ENCODE measurements at regions not wholly inside any gene's neighbourhood (a gene's known extent, or its start where the extent isn't known, plus 50 kb on each side); places are given as distances from the start of the nearest gene placed in this dataset.
"Not testable (repeated sequence)": the region's sequence is repeated elsewhere in the genome, so short reads cannot be mapped to it uniquely, and the experiment has no call there.

DNA sequence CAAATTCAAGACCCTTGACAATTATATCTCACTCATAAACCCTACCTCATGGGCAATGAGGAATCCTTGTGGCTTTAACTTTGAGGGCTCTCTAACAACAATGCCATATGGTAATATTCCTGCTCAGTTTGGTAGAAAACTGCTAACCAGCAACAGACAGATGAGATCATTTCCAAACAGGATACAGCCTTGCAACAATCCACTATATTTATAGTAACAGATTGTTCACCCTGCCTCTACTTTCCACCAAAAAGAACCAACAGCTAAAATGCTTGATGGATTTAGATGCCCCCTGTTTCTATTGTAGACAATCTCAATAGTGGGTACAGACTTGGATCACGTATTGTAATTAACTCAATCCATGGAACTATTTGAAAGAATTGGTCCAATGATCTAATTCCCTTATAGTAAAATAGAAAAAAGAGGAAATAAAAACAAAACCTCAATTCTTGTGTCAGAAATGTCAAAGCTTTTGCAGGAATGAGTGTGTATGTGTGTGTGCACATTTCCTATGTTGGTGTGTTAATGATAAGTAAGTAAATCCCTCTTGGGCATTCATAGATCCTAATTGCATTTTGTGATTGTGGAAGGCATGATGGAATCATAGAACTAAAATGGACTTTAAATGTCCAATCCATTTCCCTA, 100.0 kb upstream of the EDEM3 start:
- peak; percentile 43 for DNase-seq (ENCODE audit: low read depth)

DNA sequence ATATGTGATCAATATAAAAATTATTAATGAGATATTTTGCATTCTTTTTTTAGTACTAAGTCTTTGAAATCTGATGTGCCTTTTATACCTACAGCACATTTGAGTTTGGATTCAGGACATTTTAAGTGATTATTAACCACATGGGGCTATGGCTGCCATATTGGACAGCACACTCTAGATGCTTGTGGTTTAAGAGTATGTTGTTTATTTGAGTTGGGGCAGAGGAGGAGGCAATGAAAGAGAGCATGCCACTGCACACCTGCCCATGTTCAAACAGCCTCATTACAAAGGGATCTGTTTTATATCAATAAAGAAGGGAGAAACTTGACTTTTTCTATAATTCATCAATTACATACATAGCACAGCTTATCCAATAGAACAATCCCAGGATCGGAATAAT, 99.4 kb upstream of the EDEM3 start:
- DNase-seq (ENCODE audit: low read depth) = no peak

DNA sequence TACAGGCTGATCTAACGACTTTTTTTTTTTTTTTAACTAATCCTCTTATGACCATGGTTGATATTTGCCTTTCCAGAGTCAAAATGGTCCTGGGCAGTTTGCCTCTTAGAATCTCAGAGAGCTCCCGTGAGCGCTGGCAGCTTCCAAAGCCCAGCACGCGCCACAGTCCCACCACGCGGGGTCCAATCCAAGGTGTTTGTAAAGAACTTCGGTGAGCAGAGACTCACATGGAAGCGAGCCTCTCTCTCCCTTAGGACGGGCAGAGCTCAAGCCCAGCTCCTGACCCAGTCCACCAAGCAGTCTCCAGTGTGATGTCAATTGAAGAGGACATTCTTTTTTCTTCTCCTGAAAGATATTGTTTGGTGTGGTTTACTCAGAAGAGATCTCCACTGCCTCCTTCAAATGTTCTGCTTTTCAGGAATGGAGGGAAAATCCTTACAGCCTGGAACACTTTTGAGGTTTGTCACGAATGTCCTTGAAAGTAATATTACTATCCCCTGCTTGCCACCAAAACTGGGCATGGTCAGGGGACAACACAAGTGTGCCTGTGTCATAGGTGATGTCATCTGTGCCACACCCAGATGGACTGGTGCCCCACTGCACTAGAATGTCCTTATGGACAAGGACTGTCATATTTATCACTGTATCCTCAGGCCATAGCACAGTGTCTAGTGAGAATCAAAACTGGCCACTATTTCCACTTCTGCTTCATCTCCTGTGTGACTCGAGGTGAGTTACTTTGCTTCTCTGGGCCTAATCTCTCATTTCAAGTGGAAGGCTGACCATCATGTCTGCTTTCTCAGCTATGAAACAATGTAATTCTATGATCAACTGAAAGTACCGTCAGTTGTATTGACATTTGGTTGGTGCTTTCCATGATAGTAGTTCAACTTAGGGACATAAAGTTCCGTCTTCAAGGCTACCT, 97.4 kb upstream of the EDEM3 start:
- DNase-seq (ENCODE audit: low read depth) = no peak

DNA sequence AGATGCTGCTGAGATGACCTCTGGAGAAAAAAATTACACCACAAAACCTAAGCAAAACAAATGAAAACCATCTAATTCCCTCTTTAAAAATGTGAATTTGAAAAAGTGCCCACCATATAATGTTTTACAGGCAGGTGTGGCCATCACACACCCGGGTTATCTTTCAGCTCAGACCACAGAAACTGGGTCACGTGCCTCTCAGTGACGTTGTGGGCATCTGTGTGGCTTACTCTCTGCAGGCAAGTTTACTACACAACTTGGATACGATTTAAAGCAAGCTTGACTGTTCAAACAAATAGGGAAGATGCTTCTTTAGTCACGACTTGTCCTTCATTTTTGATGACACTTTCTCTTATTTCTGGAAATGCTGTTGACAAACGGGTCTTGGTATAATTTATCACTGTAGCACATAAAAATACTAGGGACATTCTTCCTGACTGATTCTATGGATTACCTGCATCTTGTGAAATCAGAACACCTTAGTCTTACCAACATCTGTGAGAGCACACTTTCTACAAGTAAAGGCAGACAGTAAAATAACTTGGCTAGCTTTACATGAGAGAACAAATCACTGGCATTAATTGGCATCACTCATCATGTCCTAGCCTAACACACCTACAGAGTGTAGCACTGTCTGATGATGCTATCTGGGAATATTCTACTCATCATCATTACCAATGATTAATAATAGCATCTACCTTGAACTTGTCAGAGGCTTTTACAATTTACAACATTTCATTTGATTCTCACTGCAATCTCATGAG, 89.3 kb upstream of the EDEM3 start:
- DNase-seq (ENCODE audit: low read depth) = no peak

DNA sequence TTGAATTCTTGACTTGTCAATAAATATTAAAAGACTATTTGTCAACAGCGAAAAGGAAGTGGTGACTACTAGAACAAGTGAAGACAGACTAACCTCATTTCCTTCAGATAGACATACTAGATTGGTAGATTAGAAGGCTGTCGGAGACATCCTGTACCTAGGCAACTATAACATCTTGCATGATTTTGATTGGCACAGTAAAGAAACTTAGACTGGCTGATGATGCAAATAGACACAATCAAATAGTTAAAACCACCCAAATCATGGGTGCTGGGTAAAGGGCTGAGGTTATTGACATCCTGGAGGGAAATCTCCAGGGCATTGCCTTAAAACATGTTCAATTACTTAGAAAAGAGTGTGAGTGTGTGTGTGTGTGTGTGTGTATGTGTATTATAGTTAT, 85.9 kb upstream of the EDEM3 start:
- DNase-seq (ENCODE audit: low read depth) = no peak

DNA sequence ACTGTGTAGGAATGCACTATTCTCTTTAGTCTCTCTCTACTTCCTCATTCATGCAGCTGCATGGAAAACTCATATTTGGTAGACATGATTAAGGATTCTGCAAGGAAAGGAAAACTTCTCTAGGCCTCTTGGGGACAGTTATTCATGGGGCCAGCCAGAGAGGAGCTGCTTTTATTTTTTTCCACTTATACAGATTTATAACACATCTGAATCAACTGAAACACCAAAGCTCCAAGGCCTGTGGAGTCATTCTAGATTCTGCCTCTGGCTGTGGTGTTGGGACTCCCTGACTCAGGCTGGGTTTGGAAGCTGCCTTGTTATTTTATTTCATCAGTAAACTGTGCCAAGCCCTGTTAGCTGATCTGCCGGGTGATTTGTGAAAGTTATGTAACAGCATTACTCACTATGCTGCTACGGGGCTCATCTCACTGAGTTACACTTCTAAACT, 83.9 kb upstream of the EDEM3 start:
- peak; percentile 64 for DNase-seq (ENCODE audit: low read depth)

DNA sequence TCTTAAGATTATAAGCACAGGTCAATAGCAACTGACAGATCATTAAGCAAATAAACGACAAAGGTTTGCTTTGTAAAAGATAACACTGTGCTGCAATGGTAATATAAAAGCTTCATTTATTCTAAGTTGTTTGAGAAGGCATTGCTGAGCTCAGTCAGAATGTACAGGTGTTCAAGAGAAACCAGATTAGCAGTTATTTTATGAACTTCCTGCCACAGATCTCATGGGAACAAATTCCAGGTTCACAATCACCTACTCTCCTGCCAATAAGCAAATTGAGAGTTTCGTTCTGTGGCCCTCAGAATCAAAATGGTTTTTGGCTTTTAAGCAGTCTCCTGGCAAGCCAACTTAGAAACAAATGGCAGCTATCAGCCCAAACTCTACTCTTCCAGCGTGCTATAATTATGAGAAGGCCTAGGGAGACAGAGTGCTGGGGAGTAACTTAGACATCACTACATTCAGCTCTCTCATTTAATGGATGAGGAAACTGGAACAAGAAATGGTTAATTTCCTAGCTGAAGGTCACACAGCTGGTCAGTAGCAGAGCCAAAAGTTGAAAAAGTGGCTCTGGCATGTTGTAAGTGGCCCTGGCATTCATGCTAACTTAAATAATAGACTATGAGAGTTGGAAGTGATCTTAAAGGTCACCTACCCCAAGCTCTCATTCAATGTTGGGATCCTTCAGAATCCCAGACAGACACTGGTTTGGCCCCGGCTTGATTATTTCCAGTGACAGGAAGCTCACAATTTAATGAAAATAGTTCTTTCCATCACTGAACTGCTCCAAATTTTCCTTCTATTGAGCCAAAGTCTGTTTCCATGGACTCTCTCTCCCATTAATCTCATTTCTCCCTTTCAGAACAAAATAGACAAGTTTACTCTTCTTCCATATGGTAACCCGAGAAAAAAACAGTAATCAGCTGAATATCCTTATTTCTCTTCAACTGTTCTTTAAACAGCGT, 82.6 kb upstream of the EDEM3 start:
- DNase-seq (ENCODE audit: low read depth) = no peak

DNA sequence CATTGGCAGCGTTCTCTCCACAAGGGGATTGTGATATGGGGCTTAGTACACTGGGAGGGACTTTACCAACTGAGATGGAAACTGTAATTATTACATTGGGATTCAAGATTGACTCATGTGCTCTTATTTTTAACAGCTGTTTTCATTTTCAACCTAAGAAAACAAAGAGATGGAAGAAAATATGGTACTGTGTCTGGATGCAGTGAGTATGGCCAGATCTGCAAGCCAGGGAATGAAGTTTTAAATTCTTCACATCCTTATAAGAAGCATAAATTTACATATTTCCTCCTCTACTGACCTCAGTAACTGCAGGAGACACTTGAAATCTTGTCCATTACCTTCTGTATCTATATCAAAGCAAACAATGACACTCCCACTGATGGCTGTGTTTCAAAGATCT, 81.5 kb upstream of the EDEM3 start:
- DNase-seq (ENCODE audit: low read depth) = no peak

DNA sequence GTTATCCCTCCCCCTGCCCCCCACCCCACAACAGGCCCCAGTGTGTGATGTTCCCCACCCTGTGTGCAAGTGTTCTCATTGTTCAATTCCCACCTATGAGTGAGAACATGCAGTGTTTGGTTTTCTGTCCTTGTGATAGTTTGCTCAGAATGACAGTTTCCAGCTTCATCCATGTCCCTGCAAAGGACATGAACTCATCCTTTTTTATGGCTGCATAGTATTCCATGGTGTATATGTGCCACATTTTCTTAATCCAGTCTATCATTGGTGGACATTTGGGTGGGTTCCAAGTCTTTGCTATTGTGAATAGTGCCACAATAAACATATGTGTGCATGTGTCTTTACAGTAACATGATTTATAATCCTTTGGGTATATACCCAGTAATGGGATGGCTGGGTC, 79.3 kb upstream of the EDEM3 start:
- not testable (repeated sequence) for DNase-seq (ENCODE audit: low read depth)

DNA sequence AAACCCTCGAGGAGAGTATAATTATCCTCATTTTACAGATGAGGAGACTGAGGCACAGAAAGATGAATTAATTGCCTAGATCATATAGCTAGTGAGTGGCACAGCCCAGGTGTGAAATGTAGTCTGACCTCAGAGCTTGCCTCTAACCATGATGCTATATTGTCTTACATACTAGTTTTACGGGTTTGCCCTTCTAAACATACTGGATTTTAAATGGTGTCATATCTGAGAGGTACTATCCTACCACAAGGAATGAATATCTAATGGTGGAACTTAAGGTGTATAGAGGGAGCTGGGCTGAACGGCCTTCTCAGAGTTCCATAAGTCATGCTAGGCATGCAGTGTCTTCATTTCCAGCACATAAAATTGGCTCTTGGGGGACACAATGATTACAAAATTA, 77.9 kb upstream of the EDEM3 start:
- DNase-seq (ENCODE audit: low read depth) = no peak

DNA sequence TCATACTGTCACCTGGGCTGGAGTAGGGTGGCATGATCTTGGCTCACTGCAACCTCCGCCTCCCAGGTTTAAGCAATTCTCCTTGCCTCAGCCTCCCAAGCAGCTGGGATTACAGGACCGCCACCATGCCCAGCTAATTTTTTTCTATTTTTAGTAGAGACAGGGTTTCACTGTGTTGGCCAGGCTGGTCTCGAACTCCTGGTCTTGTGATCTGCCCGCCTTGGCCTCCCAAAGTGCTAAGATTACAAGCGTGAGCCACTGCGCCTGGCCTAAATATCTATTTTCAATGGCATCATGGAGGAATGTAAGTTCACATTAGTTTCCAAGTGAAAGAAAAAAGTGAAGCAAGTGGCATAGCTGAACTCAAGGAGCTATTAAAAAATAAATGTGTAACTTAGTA, 74.8 kb upstream of the EDEM3 start:
- not testable (repeated sequence) for DNase-seq (ENCODE audit: low read depth)

DNA sequence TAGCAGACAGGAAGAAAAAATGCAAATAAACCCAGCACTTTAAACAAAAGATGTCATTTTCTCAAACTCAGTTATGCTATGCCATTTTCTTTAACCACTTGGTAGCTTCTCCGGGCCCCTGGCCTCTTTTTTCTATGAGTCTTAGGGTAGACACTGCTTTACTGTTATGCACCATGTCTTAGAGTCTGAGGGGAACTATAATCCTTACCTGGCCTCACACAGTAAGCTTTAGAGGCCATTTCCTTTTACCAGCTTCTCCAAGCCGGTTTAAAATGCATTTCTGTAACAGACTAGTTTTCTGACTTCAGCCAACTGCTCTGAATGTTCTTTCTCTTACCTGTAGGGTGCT, 73.7 kb upstream of the EDEM3 start:
- no peak for DNase-seq (ENCODE audit: low read depth)

DNA sequence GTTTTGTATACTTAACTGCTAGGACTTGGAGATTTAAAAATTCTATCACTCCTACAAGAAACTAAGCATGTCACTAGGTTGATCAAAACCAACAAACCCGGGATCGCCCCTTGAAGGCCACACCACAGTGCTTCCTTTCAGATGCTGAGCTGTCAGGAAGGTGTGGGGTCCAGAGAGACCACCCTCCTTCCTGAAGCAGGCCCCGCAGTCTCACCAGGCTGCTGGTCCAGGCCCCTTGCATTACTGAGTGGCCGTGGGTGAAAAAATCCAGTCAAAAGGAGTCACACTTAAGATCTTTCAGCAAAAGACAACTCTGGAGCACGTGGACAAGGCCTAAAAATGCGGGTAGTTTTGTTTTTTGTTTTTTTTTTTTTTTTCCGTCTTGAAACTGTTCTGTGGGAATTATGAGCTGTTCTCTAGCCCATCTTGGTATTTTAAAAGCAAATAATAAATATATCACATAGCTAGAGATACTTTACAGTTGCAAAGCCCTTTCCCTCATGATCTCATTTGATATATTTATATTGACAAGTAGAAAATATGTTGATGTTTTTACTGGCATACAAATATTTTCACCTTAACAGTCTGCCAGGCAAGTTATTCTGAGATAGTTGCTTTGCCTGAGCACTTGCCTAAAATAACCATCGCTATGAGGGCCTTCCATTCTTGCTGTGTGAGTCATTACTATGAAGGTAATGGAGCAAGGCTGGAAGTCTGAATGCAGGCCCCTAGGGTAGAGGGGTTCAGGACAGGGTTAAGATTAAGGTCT, 73.1 kb upstream of the EDEM3 start:
- peak; percentile 55 for DNase-seq (ENCODE audit: low read depth)

DNA sequence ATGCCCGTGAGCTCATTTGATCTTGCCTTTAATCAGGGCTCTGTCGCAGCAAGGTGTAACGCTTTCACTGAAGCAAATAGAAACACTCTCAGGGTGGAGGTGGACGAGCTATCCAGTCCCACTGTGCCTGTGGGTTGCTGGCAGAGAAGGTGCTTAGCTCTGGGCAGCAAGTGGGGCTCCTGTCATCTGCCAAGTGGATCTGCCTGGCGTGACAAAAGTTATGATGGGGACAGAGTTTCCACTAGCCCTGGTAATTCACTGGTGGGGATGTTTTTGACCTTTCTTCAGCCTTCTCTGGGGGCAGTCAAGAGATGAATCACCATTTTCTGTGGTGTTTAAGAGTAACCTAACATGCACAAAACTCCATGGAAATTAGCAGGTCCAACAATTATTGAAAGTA, 71.3 kb upstream of the EDEM3 start:
- DNase-seq (ENCODE audit: low read depth) = no peak

DNA sequence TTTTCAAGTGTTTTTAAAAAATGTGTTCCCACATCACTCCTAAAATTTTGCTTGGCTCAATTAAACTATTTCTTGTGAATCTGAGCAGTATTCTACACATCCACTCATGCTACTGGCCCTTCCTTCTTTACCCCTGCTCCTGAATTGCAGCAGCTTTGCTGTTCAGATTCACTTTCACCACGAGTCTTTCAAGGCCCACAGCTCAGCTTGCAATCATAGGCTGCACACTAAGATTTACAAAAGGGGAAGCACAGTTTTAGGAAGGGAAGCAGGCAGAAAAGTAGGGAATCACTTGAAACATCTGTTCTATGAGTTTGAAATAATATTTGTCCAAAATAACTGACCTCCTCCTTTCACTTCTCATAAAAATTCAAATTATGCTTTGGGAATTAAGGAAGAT, 70.9 kb upstream of the EDEM3 start:
- no peak for DNase-seq (ENCODE audit: low read depth)

DNA sequence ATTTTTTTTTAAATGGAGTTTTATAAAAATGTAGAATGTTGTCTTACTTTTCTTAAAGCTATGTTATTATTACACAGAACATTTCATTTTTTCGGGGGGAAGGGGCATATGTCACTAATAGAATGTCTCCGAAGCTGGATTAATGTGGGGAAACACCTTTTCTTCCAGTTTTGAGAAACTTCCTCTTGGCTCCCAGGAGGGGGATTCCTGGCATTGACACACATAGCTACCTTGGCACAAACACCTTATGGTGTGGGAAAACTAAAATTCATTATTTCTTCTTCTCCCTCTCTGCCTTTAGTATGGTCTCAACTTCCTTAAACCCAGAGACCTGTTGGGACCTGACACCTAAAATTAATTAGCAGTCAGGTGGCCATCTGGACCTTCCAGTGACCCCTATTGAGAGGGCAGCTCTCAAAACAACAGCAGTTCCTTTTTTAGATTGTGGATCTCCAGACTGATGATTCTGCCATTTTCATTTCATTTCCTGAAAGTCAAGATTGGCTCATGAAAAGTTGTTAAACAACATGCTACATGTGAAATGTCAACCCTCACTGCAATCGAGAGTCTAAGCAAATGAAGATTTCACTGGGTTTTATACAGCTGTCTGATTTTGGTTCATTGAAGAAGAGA, 70.1 kb upstream of the EDEM3 start:
- DNase-seq (ENCODE audit: low read depth) = no peak

DNA sequence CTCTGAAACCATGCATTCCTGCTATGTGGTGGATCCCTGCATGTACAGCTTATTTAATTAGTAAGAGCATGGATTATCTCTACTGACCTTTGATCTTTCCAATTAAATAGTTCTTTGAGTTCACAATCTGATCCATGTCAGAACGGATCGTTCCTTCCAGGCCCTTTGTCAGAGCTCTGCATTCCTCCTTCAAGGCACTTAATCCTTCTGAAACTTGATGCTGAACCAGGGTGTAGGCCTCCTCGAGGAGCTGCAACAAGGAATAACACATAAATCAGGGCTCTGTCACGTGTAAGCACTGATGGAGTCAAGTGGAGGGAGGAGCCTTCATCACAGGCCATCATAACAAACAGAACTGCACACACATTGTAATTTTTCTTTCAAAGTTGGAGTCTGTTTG, 68.4 kb upstream of the EDEM3 start:
- DNase-seq (ENCODE audit: low read depth) = no peak

DNA sequence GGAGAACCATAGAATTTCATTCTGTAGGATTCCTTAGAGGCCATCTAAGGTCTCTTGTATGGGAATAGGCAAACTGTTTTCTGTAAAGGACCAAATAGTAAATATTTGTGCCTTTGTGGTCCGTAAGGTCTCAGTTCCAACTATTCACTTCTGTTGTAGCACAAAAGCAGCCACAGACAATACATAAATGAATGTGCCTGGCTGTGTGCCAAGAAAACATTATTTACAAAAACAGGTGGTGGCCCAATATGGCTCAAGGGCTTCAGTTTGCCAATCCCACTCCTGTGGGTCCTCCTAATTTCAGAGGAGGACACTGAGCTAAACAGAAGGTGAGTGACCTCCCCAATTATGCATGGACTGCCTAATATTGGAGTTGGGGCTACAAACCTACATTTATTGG, 67.6 kb upstream of the EDEM3 start:
- no peak for DNase-seq (ENCODE audit: low read depth)

DNA sequence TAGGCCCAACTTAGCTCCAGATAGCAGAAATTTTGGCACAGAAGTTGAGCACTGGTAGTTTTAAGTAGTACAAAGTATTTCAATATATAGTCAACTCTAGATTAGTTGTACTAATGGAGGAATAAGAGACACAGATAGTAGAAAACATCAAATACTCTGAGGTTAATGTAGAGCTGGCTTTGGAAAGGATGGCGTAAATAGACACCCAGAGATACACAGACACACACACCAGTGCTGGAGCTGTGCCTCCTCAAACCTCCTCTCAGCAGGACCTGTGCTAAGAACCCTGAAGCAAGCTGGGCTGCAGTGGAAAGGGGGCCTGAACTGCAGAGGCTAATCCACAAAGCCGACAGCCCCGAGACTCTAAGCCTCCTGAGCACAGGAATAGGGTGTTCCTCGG, 67.0 kb upstream of the EDEM3 start:
- no peak for DNase-seq (ENCODE audit: low read depth)

DNA sequence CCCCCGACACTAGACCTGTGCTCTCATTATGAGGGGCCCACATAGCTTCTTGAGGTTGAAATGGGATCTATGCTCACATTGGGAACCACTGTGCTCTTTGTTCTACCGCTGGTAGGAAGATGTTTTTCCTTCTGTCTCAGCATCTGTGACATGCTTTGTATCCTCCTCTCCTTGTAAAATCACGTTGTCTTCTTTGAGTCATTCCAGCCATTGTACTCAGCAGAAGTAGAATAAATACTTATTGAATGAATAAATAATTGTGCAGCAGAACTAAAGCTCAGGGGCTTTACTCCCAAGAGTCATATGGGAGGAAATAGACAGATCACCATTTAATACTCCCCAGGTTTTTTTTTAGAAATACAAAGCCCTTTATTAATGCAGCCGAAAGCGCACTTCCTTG, 66.3 kb upstream of the EDEM3 start:
- DNase-seq (ENCODE audit: low read depth) = no peak
